NCI-H2029 (cell line): ENCODE measurements at regions not wholly inside any gene's neighbourhood (a gene's known extent, or its start where the extent isn't known, plus 50 kb on each side); places are given as distances from the start of the nearest gene placed in this dataset.

Source experiments
- DNase-seq: peaks from one replicate; lab custom pipeline; 2025; lab: John Stamatoyannopoulos, UW

DNA sequence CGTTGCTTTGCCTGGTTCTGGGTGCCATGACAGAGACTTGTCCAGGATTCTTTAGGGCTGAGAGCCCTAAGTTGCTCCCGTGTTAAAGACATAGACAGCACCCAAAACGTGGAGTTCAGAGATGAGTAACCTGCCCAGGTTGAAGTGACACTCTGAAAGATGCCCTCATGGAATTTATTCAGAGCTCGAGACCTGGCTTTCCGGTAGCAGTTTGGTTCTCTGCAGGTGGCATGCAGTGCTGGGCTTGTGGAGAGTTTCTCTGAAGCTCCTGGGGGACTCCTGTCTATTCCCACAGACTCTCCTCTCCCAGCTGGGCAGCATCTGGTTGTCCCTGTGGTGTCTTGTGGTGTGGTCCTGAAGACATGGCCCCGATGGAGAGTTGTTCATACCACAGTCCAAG, 241.0 kb downstream of the RHOU start:
- DNase-seq: no peak

DNA sequence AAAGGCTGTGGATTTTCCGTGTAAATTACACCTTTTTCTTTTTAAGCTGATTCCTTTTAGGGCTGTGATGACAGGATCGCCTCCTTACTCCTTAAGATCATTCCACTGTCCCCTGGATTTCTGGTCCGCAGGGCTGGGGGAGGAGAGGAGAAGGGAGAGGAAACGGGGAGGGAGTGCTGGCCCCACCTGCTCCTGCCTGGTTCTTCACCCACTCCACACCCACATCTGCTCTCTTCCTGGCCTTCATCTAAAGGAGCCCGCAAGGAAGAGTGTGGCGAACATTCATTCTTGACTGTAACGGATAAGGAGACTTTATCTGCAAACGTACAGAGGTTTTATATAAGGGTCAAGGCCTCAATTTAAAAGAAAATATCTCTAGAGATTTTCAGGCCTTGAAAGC, 242.0 kb downstream of the RHOU start:
- no peak for DNase-seq

DNA sequence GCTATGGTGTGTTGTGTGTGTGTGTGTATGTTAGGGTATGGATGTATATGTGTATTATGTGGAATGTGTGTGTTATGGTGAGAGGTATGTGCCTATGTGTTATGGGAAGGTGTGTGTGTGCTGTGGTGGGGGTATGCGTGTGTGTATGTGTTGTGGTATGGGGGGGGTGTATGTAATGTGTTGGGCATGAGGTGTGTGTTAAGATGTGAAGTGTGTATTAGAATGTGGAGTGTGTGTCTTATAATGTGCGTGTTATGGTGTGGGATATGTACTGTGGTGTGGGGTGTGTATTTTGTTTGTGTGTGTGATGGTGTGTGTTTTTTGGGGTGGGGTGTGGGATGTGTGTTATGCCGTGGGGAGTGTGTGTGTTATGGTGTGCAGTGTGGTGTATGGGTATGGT, 242.5 kb downstream of the RHOU start:
- no peak for DNase-seq

DNA sequence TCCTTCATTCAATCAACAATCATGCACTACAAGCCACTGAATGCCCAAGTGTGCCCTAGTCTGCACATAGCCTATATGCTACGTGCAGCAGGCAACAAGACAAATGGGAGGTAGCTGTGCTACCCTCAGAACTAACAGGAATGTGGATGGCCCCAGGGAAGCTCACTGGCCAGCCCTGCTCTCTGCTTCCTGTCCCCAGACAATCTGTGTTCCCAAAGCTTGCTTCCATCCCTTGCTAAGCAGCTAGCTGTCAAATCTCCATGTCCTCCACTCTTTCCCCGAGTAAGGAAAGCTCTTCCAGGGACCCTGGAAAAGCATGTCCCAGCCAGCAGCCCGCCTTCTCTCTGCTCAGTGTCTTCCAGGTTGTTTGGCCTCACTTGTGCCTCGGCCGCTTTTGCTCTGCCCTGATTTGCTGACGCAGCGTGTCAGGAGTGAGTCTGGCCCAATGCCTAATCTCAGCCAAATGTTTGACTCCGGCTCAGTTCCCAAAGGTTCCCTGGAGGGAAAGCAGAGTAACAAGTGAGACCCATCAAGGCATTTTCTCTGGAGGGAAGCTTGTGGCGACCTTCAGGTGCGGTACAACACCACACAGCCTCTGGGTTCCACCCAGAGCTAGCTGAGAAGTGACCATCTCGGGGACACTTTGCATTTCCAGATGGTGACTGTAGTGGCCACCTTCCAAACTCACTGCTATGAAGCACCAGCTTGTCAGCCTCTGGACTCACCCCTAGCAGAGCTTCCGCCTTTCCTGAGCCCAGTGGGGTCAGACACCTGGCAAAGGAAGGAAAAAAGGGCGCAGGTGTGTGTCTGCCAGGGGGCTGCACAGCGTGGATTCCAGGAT, 243.4 kb downstream of the RHOU start:
- DNase-seq: no peak

DNA sequence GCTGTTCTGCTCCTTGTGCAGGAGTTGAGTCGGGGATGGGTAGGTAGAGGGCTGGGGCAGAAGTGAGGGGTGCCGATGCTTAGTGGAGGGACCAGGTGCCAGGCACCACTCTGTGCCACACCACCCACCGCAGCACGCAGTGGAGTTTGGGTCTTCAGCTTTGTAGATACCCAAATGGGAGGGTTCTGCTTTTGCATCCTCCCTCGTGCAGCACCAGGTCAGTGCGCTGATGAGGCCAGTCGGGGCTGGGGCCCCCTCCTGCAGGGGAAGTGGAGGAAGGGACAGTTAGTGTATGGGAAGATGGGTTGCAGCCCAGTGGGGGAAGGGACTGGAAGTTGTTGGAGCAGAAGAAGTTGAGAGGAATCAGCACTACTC, 244.0 kb downstream of the RHOU start:
- DNase-seq: no peak

DNA sequence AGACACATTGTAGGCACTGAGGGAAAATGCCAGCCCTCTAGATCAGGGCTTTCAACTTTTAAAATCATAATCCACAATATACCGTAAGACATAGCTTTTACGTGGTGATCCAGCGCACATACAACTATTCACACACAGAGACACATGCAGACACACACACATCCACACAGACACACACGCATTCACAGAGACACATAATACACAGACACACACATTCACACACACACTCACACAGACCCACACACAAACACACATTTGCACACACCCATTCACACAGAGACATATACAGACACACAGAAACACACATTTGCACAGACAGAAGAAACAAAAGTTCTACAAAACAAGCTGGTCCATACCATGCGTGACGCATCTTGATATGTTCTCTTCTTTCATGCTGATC, 244.5 kb downstream of the RHOU start:
- no peak for DNase-seq

DNA sequence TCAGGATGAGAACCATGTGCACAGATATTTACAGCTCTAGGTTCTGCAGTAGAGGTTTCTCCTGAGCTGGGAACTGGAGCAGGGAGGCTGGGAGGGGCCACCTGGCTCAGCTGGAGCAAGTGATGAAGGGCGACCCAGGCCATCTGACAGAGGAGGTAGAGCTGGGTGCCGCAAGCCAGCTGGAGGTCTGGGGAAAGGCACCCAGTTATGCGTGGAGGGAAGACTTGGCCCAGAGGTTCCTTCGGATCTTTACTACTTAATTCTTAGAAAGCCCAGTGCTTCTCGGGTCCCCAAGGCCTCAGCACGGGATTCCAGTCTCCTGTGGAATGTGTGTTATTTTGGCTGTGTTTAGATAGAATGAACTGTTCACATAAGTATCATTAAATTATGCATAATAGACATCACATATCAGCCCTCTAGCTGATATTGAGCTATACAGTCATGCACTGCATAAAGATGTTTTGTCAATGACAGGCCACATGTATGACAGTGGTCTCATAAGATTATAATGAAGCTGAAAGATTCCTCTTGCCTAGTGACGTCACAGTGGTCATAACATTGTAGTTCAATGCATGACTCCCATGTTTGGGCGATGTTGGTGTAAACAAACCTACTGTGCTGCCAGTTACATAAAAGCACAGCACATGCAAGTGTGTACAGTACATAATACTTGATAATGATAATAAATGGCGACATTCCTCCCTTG, 245.1 kb downstream of the RHOU start:
- no peak for DNase-seq

DNA sequence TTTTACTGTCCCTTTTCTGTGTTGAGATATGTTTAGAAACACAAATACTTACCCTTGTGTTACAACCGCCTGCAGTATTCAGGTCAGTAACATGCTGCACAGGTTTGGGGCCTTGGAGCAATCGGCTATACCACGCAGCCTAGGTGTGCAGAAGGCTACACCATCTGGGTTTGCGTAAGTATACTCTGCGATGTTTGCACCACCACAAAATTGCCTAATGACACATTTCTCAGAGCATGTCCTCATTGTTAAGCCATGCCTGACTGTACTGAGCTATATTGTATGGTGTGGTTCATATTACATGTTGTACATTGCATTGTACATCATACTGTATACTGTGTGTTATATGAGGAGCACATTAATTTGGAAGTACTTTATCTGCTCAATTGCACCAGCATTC, 247.4 kb downstream of the RHOU start:
- DNase-seq: no peak

DNA sequence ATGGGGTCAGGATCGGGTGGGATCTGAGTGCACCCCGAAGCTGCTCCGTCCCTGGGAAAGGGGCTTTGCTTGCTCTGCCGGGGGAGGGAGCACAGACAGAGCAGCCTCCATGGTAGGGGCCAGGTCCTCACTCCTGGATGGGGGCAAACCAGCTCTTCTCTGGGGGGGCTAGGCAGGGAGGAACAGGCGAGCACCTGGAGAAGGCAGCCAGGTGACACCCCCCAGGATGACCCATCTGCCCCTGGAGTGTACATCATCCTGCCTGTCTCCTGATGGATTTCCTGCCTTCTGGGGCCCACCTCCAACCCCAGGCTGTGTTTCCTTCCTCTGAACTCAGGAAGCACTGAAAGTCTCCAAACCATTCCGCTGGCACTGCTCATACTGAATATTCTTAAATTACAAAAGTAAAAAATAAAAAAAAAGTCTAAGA, 248.0 kb downstream of the RHOU start:
- DNase-seq: no peak

DNA sequence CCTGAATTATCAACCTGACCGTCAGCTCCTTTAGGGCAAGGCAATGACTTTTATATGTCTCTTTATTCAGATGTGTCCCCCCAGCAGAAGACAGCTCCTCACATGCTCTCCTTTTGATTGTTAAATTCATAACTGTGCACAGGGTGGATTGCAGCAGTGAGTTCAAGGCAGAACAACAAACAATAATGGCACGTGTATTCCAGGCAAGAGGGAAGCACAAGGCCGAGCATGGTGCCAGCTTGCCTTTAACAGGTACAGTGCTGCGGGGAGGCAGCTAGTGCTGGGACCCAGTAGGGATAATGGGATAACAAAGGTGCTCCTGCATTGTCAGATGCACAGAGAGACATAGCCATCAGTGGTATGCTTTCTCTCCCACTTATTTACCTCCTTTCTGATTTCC, 248.4 kb downstream of the RHOU start:
- no peak for DNase-seq

DNA sequence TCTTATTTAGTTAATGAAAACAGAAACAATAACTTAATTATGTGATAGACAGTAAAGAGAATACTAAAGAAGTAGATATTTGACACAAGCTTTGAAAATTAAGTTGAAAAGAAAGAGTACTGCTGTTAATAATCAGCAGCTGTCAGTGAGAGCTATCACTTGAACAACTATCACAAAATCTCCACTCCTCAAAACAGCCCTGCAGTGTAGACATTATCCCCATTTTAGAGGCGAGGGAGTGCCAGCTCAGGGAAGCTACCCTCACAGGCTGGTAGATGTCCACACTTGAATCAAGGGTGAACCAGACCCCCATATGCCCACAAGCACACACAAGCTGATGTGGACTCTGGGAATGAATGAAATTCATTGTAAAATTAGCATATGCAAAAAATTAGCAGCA, 248.8 kb downstream of the RHOU start:
- no peak for DNase-seq

DNA sequence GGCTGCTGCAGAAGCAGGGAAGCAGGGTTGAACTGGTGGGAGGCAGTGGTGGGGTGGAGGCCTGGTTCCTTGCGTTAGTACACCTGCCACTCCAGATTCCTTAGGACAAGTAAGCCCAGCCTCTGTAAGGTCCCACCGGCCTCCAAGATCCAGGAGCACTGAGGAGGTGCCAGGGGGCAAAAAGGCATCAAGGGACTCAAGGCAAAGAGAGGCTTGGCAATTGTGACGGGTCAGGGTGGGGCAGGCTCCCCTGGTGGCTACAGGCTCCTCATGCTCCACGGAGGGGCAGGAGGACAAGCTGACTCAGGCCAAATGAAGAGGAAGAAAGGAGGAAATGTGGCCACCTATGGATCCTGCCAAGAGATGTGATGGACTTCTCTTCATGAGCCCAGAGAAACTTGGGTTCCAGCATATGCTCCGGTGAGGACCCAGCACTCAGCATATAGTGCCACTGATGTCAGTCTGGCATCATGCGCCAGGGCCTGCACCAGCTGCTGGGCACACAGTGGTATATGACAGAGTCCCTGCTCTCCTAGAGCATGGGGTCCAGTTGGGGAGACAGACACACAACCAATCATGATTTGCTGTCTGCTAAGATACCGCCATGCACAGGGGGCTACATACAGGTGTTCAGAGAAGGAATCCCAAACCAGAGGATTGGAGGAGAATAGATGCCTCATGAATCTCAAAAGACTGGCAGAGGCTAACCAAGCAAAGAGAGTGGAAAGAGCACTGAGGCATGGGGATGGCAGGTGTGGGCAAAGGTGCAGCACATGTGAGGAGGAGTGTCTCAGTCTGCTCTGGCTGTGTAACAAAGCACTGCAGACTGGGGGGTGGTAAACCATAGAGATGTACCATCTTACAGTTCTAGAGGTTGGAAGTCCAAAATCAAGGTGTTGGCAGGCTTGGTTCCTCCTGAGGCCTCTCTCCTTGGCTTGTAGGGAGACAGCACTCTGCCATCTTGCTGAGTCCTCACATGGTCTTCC, 249.7 kb downstream of the RHOU start:
- DNase-seq: no peak

DNA sequence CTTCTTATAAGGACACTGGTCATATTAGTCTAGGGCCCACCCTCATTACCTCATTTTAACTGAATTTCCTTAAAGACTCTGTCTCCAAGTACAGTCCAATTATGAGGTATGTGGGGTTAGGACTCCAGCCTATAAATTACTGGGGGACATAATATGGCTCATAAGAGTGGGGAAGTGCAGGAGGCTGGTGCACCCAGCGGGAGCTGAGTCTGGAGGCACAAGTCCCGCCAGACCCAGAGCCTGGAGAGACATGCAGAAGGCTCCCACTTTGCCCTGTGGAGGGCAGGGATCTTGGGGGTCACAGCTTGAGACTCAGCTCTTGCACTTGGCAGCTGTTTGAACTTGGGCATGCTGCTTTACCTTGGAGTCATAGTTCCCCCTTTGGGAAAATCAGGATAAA, 250.4 kb downstream of the RHOU start:
- DNase-seq: no peak

DNA sequence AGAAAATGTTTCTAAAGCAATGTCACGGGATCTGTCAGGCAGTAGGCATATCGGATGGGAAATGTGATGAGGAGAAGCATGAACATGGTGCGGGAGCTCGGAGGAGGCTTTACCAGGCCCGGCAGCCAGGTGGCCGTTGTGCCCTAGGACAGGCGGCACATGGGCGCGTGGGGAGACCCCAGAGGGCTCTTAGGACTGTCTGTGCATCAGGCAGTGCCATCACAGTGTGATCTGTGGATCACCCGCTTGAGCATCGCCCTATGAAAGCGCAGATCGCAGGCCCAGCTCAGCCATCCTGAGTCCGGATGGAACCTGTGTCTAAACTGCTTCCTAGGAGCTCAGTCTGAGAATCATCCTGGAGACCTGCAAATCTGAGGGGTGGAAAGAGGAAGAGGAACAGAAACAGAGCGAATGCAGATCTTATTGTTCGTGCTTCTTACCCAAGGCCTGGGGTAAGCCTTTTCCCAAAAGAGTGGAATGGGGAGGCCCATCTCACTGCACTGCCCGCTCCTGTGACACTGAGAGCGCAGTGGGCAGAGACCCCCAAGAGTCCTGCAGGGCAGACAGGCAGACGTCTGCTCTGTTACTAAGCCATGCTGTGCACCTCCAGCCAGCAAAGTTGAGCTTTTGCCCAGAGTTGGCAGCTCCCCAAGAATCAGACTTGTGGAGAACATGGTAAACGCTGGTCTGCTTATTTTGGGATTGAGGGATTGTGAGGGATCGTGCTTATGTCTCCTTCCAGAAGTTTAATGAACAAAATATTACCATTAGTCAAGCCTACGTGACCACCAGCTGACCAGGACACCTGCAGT, 251.0 kb downstream of the RHOU start:
- no peak for DNase-seq

DNA sequence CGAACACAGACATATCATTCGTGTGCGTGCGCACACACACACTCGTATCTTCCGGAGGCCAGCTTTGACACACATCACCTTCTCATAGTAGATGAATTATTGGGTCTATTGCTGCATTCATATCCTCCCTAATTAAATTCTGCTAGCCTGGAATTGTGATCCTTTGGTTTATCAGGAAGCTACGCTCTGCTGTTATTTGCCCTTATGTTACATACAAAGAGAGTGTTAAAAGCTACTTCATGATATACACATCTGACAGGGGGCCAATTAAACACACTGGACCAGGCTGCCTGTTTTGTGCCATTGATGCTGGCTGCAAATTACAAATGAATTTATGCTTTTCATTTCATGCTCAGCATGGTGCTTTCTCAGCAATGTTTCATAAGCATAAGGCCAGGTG, 252.0 kb downstream of the RHOU start:
- DNase-seq: no peak

DNA sequence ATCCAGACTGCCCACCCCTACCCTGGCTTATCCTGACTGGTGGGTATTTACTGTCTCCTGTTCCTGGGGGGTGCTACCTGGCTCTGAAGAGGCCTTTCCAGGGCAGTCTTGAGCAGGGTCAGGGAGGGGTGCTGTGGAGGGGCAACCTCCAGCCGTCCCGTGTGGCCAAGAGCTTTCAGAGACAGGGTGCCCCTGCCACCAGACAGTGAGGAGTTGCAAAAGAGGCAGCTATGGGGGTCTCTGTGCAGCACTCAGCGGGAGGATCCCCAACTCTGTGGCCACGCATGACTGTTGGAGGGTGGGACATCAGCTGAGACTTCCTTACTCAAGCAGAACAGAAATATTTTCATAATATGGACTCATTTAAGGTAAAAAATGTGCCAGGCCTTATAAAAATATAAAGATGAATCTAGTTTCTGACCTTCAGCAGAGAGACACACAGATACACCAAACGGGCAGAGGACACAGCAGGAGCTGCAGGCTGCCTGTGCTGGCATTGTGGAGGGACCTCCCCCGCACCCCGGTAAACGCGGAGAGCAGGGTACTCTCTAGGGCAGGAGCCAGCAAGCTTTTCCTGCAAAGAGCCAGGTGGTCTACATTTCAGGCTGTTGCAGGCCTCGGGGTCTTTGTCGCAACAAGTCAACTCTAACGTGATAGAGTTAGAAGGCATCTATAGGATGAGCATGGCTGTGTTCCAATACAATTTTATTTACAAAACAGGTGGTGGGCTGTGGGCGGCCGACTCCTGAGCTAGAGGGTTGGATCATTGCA, 252.6 kb downstream of the RHOU start:
- DNase-seq: no peak

DNA sequence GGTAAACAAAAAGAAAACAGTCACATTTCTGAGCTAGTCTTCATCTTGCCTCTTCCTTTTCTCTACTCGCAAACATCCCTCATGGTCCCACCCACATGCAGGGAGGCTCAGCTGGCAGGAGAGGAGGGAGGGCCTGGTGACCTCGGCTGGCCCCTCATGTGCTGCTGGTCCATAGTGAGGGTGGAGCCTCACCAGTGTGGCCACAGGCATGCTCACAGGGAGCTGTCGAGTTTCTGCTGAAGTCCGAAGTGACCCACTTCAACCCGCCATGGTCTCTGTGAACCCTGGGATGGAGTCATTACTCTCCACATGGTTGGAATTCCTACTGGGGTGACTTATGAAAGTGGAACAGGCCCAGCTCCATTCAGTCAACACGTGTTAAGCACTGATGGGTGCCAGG, 253.4 kb downstream of the RHOU start:
- no peak for DNase-seq

DNA sequence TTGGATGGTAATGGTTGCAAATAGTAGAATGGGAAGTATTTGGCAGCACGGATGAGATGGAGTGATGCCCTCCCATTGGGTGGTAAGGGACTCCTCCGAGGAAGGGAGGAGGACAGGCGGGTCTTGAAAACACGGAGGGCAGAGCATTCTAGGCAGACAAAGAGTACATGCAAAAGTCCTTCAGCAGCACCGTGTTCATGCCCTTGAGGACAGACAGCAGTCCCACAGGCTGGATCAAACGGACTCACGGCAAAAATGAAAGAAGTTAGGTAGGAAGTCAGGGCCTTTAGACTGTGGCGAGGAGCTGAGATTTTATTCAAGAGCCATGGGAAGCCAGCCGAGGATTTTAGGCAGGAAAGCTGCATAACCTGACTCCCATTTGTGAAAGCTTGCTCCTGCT, 253.9 kb downstream of the RHOU start:
- no peak for DNase-seq

DNA sequence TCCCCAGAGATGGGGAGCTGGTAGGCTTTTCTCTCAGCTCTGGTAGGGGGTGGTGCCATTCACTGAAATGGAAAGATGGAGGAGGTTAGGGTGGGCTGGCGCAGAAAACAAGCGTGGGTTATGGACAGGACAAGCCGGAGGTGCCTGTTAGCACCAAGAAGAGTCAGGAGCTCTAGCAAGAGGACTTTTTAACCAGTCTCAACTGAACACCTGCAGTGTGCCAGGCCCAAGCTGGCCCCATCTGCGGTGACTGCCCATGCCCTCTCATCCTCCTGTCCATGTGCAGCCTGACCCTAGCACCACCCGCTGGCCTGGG, 254.4 kb downstream of the RHOU start:
- DNase-seq: no peak

DNA sequence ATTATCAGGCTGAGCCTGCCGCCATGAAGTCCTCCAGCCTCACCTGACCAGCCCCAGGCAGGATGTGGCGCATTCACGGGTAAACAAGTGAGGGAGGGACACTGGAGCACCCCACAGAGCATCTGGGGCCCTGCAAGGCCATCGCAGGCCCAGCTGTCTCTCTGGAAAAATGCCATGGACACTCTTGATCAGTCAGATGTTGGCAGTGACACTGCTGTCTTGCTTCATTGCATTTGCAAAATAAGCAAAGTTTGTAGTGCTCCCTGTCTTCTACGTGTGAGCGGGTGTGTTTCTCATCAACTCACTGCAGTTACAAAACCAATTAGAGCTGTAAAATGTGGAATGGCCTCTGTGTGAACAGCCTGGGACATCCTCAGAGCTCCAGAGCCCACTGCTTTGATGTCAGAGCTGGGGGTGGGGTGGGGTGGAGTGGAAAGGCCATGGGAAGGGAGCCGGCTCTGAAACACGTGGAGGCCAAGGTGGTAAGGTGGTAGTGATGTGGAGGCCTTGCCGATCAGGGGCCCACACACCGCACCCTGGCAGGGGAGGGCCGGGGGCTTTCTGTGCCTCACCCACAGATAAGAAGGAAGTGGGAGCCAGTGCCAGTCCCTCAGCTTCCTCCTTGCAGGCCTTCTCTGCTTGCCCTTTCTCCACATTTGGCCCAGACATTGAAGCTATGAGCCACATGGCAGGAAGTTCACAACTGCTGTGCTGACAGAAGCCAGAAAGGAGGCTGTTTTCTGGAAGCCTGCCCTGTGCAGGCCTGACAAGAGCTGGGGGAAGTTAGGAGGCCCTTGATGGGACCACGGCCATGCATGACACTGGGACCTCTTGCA, 254.9 kb downstream of the RHOU start:
- peak; percentile 77 for DNase-seq
